ENCODE measurements at regions not wholly inside any gene's neighbourhood (a gene's known extent, or its start where the extent isn't known, plus 50 kb on each side); places are given as distances from the start of the nearest gene placed in this dataset.

DNA sequence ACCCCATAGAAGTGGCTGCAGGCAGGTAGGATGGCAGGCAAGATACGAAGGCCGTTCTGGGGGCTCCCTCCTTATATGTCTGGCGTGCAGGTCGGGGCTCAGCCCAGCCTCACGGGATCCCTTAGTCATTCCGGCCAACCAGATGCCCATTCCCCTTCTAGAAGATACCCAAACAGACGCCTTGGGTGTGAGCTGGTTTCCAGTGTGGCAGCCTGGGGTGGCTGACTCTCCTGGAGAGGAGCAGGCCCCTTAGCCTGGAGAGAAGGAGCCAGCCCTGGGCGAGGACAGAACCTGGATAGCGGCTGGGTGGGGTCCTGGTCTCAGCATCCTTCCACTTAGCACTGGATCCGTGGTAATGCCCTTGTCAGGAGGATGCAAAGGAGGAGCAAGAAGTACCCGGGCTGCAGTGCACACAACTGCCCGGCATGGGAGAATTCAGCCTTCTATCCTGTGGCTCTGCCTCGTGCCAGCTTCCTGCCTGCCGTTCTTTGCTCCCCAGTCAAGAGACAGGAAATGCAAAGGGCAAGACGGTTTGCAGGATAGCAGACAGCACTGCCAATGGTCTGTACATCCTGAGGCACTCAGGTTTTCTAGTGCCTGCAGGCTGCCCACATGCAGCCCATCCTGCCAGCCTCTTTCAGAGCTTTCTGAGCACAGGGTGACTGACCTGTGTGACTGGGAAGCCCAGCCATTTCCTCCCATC is 56.7 kb upstream of the WASF3 start:
- TF ChIP-seq, protein P1, sequence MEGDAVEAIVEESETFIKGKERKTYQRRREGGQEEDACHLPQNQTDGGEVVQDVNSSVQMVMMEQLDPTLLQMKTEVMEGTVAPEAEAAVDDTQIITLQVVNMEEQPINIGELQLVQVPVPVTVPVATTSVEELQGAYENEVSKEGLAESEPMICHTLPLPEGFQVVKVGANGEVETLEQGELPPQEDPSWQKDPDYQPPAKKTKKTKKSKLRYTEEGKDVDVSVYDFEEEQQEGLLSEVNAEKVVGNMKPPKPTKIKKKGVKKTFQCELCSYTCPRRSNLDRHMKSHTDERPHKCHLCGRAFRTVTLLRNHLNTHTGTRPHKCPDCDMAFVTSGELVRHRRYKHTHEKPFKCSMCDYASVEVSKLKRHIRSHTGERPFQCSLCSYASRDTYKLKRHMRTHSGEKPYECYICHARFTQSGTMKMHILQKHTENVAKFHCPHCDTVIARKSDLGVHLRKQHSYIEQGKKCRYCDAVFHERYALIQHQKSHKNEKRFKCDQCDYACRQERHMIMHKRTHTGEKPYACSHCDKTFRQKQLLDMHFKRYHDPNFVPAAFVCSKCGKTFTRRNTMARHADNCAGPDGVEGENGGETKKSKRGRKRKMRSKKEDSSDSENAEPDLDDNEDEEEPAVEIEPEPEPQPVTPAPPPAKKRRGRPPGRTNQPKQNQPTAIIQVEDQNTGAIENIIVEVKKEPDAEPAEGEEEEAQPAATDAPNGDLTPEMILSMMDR (conservative IDR thresholded peaks at IDR 0.05; ENCODE audit: low read length), result no peak
- no peak for TF ChIP-seq EZH2phosphoT487 (IDR thresholded peaks at IDR 0.05; ENCODE audit: borderline replicate concordance, low read depth, low read length)

All from OCI-LY7 (cell line).